ENCODE measurements at regions not wholly inside any gene's neighbourhood (a gene's known extent, or its start where the extent isn't known, plus 50 kb on each side); places are given as distances from the start of the nearest gene placed in this dataset.

DNA sequence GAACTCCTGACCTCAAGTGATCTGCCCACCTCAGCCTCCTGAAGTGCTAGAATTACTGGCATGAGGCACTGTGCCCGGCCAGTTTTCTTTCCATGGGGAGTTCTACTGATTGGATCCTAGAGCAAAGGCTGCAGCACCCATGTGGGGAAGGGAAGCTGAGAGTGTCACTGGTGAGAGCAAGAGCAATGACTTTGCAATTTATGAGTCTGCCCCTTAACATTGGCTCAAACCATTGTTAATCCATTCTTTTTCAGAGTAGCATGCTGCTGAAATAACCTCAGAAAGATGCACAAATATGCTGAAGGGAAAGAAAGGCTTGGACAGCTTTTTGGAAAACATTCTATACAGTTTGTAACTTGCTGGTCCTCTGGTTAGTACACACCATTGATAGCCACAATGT, 116.4 kb upstream of the PPARGC1A start:
- Histone ChIP-seq H3K36me3 (no peaks in the 10 kb centered on the region), H3K9me3 (no peaks in the 10 kb centered on the region), H3K4me3 (no peak overlapping the region), H3K4me1 (ENCODE audit: insufficient read depth) (peaks cover 3% of the 10 kb centered on the region), H3K27me3 (no peaks in the 10 kb centered on the region), H3K27ac (no peak overlapping the region)
- TF ChIP-seq EP300 (IDR thresholded peaks at IDR 0.05) (no peak), POLR2A (IDR thresholded peaks at IDR 0.05) (no peak)
- TF ChIP-seq, protein P1, sequence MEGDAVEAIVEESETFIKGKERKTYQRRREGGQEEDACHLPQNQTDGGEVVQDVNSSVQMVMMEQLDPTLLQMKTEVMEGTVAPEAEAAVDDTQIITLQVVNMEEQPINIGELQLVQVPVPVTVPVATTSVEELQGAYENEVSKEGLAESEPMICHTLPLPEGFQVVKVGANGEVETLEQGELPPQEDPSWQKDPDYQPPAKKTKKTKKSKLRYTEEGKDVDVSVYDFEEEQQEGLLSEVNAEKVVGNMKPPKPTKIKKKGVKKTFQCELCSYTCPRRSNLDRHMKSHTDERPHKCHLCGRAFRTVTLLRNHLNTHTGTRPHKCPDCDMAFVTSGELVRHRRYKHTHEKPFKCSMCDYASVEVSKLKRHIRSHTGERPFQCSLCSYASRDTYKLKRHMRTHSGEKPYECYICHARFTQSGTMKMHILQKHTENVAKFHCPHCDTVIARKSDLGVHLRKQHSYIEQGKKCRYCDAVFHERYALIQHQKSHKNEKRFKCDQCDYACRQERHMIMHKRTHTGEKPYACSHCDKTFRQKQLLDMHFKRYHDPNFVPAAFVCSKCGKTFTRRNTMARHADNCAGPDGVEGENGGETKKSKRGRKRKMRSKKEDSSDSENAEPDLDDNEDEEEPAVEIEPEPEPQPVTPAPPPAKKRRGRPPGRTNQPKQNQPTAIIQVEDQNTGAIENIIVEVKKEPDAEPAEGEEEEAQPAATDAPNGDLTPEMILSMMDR (IDR thresholded peaks at IDR 0.05): no peak
- DNase-seq: no peak
- 89 to 100% (median 95%) methylated on average over 1 of the region's 1 CpG for WGBS, 3 donors
- intact Hi-C loops (cut with DNase I): no loop called here

DNA sequence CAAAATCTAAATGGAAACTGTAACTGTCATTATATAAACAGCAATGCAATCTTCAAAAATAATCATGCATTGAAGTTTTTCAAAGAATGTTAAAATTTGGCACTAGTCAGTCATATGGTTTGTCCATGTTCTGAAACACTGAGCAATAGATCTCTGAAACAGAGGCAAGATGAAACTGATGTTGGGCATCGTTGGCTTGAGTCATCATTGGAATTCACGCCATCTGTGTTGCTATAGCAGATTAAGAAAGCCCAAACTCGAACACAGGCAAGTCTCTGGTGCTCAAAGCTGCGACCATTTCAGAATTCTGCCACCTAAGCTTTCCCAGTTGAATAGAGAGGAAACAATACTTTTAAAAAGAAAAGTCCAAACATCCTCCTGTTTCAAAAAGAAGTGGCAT, 114.1 kb upstream of the PPARGC1A start:
- Histone ChIP-seq H3K4me1 (ENCODE audit: insufficient read depth) (peaks cover 3% of the 10 kb centered on the region), H3K9me3 (no peaks in the 10 kb centered on the region), H3K4me3 (no peak overlapping the region), H3K36me3 (no peaks in the 10 kb centered on the region), H3K27me3 (no peaks in the 10 kb centered on the region), H3K27ac (no peak overlapping the region)
- DNase-seq: no peak
- intact Hi-C loops (cut with DNase I): no loop called here
- TF ChIP-seq EP300 (IDR thresholded peaks at IDR 0.05) (no peak), POLR2A (IDR thresholded peaks at IDR 0.05) (no peak)
- TF ChIP-seq, protein P1 (IDR thresholded peaks at IDR 0.05): no peak
- WGBS, 3 donors: 86 to 90% (median 87%) methylated on average over 4 of the region's 4 CpGs

DNA sequence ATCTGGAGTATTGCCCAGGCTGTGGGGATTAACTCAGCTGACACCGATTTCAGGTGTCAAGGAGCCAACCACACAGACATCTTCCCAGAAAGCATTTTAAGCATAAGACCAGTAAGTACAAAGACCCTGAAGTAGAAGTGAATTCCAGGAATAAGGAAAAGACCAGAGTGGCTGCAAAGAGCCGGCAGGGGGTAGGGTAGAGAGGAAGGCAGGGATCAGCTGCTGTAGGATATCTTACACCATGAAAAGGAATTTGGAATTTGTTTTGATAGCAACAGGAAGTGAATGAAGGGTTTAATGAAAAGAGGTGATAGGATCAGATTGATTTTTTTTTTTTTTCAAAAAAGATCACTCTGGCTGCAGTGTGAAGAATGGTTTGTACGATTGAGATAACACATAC, 113.6 kb upstream of the PPARGC1A start:
- WGBS, 3 donors: 40 to 65% (median 60%) methylated on average over 3 of the region's 3 CpGs
- no peak for DNase-seq
- intact Hi-C loops (cut with DNase I): no loop called here
- H3K9me3 ChIP-seq: no peaks in the 10 kb centered on the region
- no peak overlapping the region for H3K4me3 ChIP-seq
- TF ChIP-seq POLR2A (IDR thresholded peaks at IDR 0.05) (no peak), EP300 (IDR thresholded peaks at IDR 0.05) (no peak)
- TF ChIP-seq, protein P1 (IDR thresholded peaks at IDR 0.05): no peak
- H3K36me3 ChIP-seq: no peaks in the 10 kb centered on the region
- H3K4me1 ChIP-seq (ENCODE audit: insufficient read depth): peaks cover 3% of the 10 kb centered on the region
- no peaks in the 10 kb centered on the region for H3K27me3 ChIP-seq
- no peak overlapping the region for H3K27ac ChIP-seq

DNA sequence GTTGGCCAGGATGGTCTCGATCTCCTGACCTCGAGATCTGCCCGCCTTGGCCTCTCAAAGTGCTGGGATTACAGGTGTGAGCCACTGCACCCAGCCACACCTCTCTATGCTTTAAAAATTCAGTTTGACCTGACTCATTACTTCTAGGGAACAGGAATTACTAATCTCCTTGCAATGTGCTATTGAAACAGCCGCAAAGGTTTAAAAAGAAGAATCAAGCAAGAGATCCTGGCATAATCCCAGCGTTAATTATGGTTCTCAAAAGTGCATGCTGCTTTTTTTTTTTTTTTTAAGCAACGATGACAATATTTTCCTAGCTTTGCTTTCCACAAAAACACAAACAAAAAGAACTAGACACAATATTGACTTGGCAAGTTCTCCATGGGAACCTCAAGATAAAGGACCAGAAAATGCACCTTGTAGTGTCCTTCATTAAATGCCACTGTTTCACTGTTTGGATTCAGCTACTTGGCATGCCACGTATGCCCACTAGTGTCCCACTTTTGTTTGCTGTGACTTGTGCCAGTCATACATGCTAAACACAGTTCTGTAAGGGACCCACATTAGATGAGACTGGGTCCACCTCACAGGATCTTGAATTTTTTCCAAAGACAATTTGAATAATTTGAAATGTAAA, 112.6 kb upstream of the PPARGC1A start:
- Histone ChIP-seq H3K9me3 (no peaks in the 10 kb centered on the region), H3K27ac (no peak overlapping the region), H3K4me3 (no peak overlapping the region), H3K36me3 (no peaks in the 10 kb centered on the region), H3K27me3 (no peaks in the 10 kb centered on the region), H3K4me1 (ENCODE audit: insufficient read depth) (peaks cover 3% of the 10 kb centered on the region)
- intact Hi-C loops (cut with DNase I): no loop called here
- TF ChIP-seq EP300 (IDR thresholded peaks at IDR 0.05) (no peak), POLR2A (IDR thresholded peaks at IDR 0.05) (no peak)
- TF ChIP-seq, protein P1 (IDR thresholded peaks at IDR 0.05): no peak
- no peak for DNase-seq
- WGBS, 3 donors: 29 to 57% (median 33%) methylated on average over 7 of the region's 7 CpGs

All from ovary (tissue), 7 donors.